Fibroblast of villous mesenchyme (primary cell): ENCODE measurements at regions not wholly inside any gene's neighbourhood (a gene's known extent, or its start where the extent isn't known, plus 50 kb on each side); places are given as distances from the start of the nearest gene placed in this dataset.

Source experiments
- DNase-seq: peaks from one replicate; pipeline ENCODE4 v3.0.0-alpha.2; 2010; ENCODE audit warnings: low read depth
- H3K4me3 ChIP-seq: 2 replicates; pipeline ENCODE4 v1.5.1; 2011; ENCODE audit warnings: low read depth, mild to moderate bottlenecking, low read length
- CTCF ChIP-seq: IDR thresholded peaks from 2 replicates; pipeline ENCODE4 v1.5.1; 2012; ENCODE audit warnings: low read depth, mild to moderate bottlenecking, low read length; ENCODE audit not compliant: insufficient read depth

- no peak for TF ChIP-seq CTCF
- H3K4me3 ChIP-seq = no peak overlapping the region
- DNase-seq = no peak
Observed at GRCh38 chrY:21827593-21827992, 66.7 kb downstream of the RBMY1D start.
